ENCODE measurements at regions not wholly inside any gene's neighbourhood (a gene's known extent, or its start where the extent isn't known, plus 50 kb on each side); places are given as distances from the start of the nearest gene placed in this dataset.

GRCh38 chr10:94268652-94269051 is 94.1 kb downstream of the NOC3L start:
- TF ChIP-seq ZMAT4 (CRISPR knock-in tag; IDR thresholded peaks at IDR 0.05) (no peak), ATF2 (CRISPR knock-in tag; IDR thresholded peaks at IDR 0.05; ENCODE audit: borderline replicate concordance, low read depth) (no peak), ETV6 (CRISPR knock-in tag; IDR thresholded peaks at IDR 0.05) (no peak), ZNF138 (CRISPR knock-in tag; conservative IDR thresholded peaks at IDR 0.05) (no peak), JUN (CRISPR knock-in tag; IDR thresholded peaks at IDR 0.05) (no peak), FOXP4 (CRISPR knock-in tag; IDR thresholded peaks at IDR 0.05) (no peak), ZNF219 (CRISPR knock-in tag; IDR thresholded peaks at IDR 0.05; ENCODE audit: borderline replicate concordance) (no peak), HMGXB4 (CRISPR knock-in tag; IDR thresholded peaks at IDR 0.05) (no peak), GRHL2 (CRISPR knock-in tag; IDR thresholded peaks at IDR 0.05; ENCODE audit: insufficient replicate concordance, severe bottlenecking) (no peak), NFE2L1 (CRISPR knock-in tag; IDR thresholded peaks at IDR 0.05) (no peak), FOXP1 (CRISPR knock-in tag; IDR thresholded peaks at IDR 0.05; ENCODE audit: borderline replicate concordance) (no peak), GTF2I (CRISPR knock-in tag; conservative IDR thresholded peaks at IDR 0.05) (no peak), TP53 (CRISPR knock-in tag; IDR thresholded peaks at IDR 0.05) (no peak), AR (CRISPR knock-in tag; IDR thresholded peaks at IDR 0.05) (no peak)
- Mint-ChIP-seq H3K36me3 (peaks cover 21% of the 10 kb centered on the region), H3K4me1 (no peaks in the 10 kb centered on the region), H3K9me3 (peaks cover 32% of the 10 kb centered on the region), H3K4me3 (no peak overlapping the region), H3K27ac (no peak overlapping the region), H3K27me3 (ENCODE audit: low read depth) (peaks cover 3% of the 10 kb centered on the region; the same call in 1 of the 2 replicates)
- ChIA-PET POLR2A (no interaction called here), CTCF (no interaction called here)
- no peak for DNase-seq (ENCODE audit: low spot score)
- ATAC-seq: no peak

- Mint-ChIP-seq H3K9me3 (peaks cover 35% of the 10 kb centered on the region), H3K27me3 (ENCODE audit: low read depth) (peaks cover 3% of the 10 kb centered on the region; the same call in 1 of the 2 replicates), H3K36me3 (peaks cover 21% of the 10 kb centered on the region), H3K4me1 (no peaks in the 10 kb centered on the region), H3K27ac (no peak overlapping the region), H3K4me3 (no peak overlapping the region)
- TF ChIP-seq MXD4 (CRISPR knock-in tag; IDR thresholded peaks at IDR 0.05; ENCODE audit: borderline replicate concordance) (no peak), FOXP4 (CRISPR knock-in tag; IDR thresholded peaks at IDR 0.05) (no peak), ZNF219 (CRISPR knock-in tag; IDR thresholded peaks at IDR 0.05; ENCODE audit: borderline replicate concordance) (no peak), SMAD3 (CRISPR knock-in tag; IDR thresholded peaks at IDR 0.05; ENCODE audit: borderline replicate concordance) (no peak), ATF2 (CRISPR knock-in tag; IDR thresholded peaks at IDR 0.05; ENCODE audit: borderline replicate concordance, low read depth) (no peak)
- DNase-seq (ENCODE audit: low spot score): no peak
- ChIA-PET CTCF (no interaction called here), POLR2A (interaction anchor here (0.6 kb wide), 1 partner anchor 249 kb away, joined by 7 read pairs; no protein-coding TSS in a partner anchor)
- ATAC-seq: no peak
Measured at GRCh38 chr10:94274142-94274787, 88.5 kb downstream of the NOC3L start.

All from WTC11 (cell line).